Hematopoietic multipotent progenitor cell treated with erythropoietin and hydrocortisone succinate and interleukin-3 and kit ligand, for 6 days (in vitro differentiated cells): ENCODE measurements at regions not wholly inside any gene's neighbourhood (a gene's known extent, or its start where the extent isn't known, plus 50 kb on each side); places are given as distances from the start of the nearest gene placed in this dataset.
A peak's percentile ranks its signal among the peaks of the same experiment; 100 is the strongest.
"Not testable (repeated sequence)": the region's sequence is repeated elsewhere in the genome, so short reads cannot be mapped to it uniquely, and the experiment has no call there.

ENCODE experiments used
- DNase-seq: peaks from one replicate; pipeline ENCODE4 v3.0.0-alpha.2; 2015

- no peak for DNase-seq
Observed at GRCh38 chr4:130712038-130712437, 1616.1 kb downstream of the C4orf33 start.

- no peak for DNase-seq
Observed at GRCh38 chr4:130714006-130714405, 1618.1 kb downstream of the C4orf33 start.

- DNase-seq = no peak
Observed at GRCh38 chr4:130722361-130722760, 1626.4 kb downstream of the C4orf33 start.

- no peak for DNase-seq
Observed at GRCh38 chr4:130736436-130737185, 1640.7 kb downstream of the C4orf33 start.

GRCh38 chr4:130738233-130738632 lies 1642.3 kb downstream of the C4orf33 start:
- no peak for DNase-seq

- peak; percentile 11 for DNase-seq
Observed at GRCh38 chr4:130747842-130748241, 1651.9 kb downstream of the C4orf33 start.

- DNase-seq = no peak
Observed at GRCh38 chr4:130753926-130754325, 1658.0 kb downstream of the C4orf33 start.

GRCh38 chr4:130760246-130760645 lies 1664.3 kb downstream of the C4orf33 start:
- no peak for DNase-seq

GRCh38 chr4:130767384-130767783 lies 1671.4 kb downstream of the C4orf33 start:
- DNase-seq = not testable (repeated sequence)

- not testable (repeated sequence) for DNase-seq
Observed at GRCh38 chr4:130772966-130773365, 1677.0 kb downstream of the C4orf33 start.

GRCh38 chr4:130808492-130808891 lies 1712.5 kb downstream of the C4orf33 start:
- peak; percentile 44 for DNase-seq

GRCh38 chr4:130812117-130812765 lies 1716.3 kb downstream of the C4orf33 start:
- no peak for DNase-seq

GRCh38 chr4:130814896-130815295 lies 1718.9 kb downstream of the C4orf33 start:
- no peak for DNase-seq

- no peak for DNase-seq
Observed at GRCh38 chr4:130820448-130820847, 1724.5 kb downstream of the C4orf33 start.

GRCh38 chr4:130825284-130825683 lies 1729.3 kb downstream of the C4orf33 start:
- no peak for DNase-seq

GRCh38 chr4:130850019-130850524 lies 1754.1 kb downstream of the C4orf33 start:
- no peak for DNase-seq

GRCh38 chr4:130851107-130851506 lies 1755.2 kb downstream of the C4orf33 start:
- DNase-seq = no peak

GRCh38 chr4:130851932-130852331 lies 1756.0 kb downstream of the C4orf33 start:
- no peak for DNase-seq

- DNase-seq = no peak
Observed at GRCh38 chr4:130855533-130855932, 1759.6 kb downstream of the C4orf33 start.

- DNase-seq = no peak
Observed at GRCh38 chr4:130859991-130860390, 1764.0 kb downstream of the C4orf33 start.

- DNase-seq = no peak
Observed at GRCh38 chr4:130896920-130897319, 1801.0 kb downstream of the C4orf33 start.

- no peak for DNase-seq
Observed at GRCh38 chr4:130901321-130901720, 1805.4 kb downstream of the C4orf33 start.

GRCh38 chr4:130922955-130923354 lies 1827.0 kb downstream of the C4orf33 start:
- no peak for DNase-seq

- no peak for DNase-seq
Observed at GRCh38 chr4:130955520-130955919, 1859.6 kb downstream of the C4orf33 start.
